KG1 (cell line): ENCODE measurements at regions not wholly inside any gene's neighbourhood (a gene's known extent, or its start where the extent isn't known, plus 50 kb on each side); places are given as distances from the start of the nearest gene placed in this dataset.

Experiments
- DNase-seq: peaks from one replicate; lab custom pipeline; 2025; lab: John Stamatoyannopoulos, UW

GRCh38 chr1:14039582-14040430 lies 339.8 kb downstream of the PRDM2 start:
- DNase-seq, result no peak

- DNase-seq, result no peak
These were observed 350.0 kb downstream of the PRDM2 start for GRCh38 chr1:14049965-14050364.

DNA sequence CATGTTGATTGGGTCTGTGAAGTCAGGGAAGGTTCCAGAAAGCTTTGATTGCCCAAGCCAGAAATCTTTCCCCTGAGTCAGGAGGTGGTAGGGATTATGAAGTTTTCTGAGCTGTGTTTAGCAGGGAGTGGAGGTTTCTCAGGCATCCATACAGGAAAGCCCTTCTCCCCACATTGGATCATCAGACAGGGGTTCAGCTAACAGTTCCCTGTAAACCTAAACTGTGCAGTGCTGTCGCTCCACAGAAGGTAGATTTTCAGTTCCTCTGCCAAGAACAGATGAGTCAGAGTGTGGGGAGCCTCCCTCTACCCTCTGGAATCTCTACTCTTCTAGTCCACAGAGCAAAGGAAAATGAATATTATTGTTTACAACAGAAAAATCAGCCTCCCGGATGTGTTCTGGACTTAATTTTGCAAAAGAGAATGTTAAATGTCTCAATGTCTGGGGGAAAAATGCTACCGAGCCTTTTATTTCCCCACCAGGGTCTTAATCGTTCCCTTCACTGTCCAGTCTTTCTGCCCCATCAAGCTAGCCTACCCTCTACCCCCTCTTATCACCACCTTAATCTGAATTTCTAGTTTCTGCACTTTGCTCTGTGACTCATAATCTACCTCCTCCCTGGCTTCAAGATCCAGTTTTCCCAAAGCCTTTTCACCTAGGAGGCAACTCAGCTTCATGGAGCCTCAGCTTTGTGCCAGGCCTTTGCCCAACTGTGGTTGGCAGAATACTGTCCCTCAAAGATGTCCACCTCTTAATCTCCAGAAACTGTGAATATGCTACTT lies 355.6 kb downstream of the PRDM2 start:
- DNase-seq, result no peak

DNA sequence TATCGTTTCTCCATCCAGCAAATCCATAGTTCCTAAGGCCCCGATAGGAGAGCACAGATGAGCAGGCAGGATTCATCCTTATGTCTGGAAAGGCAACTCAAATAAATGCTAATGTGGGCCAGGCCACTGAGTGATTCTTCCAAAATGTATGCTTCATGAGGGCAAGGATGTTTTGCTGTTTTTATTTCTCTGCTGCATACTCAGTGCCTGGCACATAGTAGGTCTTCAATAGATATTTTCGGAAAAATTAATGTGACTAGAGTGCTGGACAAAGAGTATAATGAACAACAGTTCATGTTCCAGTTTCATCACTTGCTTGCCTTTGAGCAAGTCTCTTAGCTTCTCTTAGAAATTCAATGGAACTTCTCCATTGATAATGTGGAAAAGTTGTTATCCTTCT lies 357.7 kb downstream of the PRDM2 start:
- no peak for DNase-seq

- DNase-seq, result no peak
These were observed 361.2 kb downstream of the PRDM2 start for GRCh38 chr1:14061204-14061603.

DNA sequence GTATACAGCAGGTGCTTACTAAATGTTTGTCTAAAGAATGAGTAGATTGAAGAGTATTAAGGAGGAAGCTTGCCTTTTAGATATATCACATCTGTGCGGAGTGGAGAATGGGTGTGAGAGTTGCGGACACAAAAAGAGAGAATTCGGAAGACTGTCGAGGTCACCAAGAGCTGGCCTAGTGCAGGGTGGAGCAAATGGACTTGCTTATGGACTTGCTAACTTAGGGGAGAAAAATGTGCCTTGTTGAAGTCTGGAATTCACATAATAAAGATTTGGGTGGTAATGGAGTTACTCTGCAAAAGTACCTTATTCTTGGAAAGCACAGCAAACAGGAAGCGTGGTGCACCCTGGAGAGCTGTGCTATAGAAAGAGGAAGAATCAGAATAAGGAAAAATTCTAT lies 361.7 kb downstream of the PRDM2 start:
- no peak for DNase-seq

DNA sequence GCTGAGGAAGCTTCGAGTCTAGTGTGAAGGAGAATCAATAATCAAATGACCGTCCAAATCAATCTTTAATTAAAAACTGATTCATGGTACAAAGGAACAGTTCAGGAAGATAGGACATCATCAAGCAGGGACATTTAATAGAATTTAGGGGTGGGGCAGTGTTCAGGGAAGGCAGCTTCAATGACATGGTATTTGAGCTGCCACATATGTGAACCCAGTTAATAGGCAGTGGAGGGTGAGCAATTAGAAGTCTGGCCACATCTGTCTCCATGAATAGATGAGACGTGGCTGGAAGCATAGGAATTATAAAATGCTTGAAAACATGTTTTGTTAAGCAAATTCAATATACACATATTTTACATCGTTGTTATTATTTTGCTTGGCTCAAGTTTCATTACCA lies 362.7 kb downstream of the PRDM2 start:
- DNase-seq, result no peak

DNA sequence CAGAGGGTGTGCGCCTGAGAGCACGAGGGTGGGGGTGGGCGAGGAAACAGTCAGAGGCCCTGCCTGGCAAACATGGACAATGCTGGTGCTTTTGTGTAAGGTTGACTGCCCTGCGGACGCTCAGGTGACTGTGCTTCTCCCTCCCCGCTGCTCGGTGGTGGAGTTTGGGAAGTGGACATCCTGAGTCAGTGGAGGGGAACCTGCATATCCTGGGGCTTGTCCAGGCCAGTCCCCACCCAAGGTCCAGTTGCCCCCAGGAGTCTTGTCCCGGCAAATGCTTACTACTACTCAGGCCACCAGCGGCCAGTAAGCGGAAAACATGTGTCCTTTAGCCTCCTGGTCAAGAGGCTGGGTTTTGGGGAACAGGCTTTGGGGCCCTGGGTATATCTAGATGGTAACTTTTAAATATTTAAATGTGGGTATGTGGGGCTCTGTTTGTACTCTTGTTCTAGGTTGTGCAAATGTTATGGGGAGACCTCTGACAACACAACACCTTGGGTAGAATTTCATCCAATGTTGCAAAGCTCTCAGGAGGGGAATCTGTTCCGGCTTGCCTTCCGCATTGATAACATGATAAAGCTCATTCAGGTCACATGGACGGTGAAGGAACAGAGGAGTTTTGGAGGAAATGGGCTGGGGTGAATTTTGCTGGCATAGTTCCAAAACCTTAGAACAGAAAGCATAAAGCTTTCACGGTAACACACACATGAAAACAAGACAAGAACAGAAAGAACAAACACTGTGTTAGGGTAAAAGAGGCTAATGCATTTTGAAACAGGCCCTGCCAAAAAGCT lies 364.9 kb downstream of the PRDM2 start:
- DNase-seq, result no peak

- no peak for DNase-seq
These were observed 365.5 kb downstream of the PRDM2 start for GRCh38 chr1:14065486-14065885.

DNA sequence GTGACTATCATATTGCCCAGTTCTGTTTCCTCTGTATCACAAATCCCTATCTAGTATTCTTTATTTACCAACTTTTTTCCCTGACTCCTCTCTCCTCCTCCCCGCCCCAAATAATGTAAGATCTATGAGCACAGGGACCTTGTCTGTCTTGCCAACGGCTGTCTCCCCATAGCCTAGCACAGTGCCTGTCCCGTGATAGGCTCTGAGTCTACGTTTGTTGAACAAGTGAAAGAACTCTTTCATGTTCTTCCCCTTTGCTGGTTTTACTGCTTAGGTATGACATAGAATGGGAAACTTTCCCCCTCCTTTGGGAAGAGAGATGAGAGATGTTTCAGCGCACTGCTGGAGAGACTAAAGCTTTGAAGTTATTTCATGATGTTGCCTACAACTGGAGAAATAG lies 367.0 kb downstream of the PRDM2 start:
- no peak for DNase-seq

- no peak for DNase-seq
These were observed 367.7 kb downstream of the PRDM2 start for GRCh38 chr1:14067711-14068110.

- DNase-seq, result no peak
These were observed 371.6 kb downstream of the PRDM2 start for GRCh38 chr1:14071581-14071980.

DNA sequence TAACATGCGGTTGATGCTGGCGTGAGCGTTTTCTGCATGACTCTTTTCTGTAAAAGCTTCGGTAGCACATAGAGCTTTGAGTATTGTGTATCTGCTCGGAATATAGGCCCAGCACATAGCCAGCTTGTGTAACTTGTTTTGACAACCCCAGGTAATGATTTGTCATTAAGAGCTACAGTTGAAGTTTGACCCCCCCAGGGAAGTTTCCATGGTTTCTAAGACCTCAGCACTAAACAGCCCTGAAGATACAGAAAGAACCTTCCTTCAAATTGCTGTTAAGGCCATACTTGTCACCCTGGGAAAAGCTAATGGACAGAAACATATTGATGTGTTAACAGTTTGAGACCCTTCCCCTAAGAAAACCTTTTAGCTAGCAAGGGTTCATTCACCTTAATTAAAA lies 380.7 kb downstream of the PRDM2 start:
- no peak for DNase-seq

DNA sequence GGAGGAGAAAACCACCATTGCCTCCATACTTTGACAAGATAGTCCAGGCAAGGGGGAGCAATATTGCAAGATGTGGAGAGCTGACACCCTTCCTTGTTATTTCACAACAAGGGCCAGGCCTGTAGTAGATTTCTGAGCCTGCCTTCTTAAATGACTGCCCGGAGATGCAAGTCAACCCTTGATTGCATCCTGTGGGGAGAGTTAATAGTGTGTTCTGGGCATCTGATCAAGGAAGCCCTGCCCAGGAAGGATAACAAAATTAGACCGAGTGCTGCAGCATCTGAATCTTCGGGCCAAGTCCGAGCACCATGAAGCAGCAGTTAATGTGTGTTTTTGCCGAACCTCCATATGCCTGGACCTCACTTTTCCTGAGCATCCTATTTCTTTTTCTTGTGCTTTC lies 382.3 kb downstream of the PRDM2 start:
- DNase-seq, result no peak

DNA sequence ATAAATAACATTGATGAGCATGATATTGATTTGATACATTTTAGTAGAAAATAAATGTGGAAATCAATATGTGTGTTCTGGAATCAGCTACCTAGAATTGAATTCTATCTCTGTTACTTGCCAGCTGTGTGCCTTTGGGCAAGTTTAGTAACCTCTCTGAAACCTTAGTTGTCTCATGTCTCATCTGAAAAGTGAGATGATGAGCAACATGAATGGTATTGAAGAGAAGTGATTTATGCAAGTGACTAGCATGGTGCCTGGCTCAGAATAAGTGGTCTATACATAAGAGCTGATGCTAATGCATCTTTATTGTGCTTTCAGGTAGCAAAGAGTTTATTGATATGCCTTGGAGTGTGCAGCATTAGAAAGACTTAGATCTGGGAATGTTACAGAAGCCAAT lies 383.3 kb downstream of the PRDM2 start:
- DNase-seq, result no peak

DNA sequence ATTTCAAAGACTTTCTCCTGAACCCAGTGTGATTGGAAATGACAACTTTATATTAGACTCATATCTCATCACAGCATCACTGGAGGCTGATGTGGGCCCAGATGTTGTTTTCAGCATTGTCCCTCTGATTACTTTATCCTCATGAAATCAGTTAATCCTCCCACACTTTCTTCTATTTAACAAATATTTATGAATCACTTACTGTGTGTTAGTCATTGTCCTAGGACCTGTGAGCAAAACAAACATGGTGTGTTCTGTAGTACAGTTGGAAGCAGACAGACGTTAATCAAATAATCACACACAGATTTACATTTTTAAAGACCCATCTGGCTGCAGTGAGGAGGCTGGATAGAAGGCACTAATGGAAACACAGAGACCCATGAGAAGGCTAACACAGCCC lies 383.7 kb downstream of the PRDM2 start:
- DNase-seq, result no peak

- DNase-seq, result no peak
These were observed 390.1 kb downstream of the PRDM2 start for GRCh38 chr1:14090062-14090461.

DNA sequence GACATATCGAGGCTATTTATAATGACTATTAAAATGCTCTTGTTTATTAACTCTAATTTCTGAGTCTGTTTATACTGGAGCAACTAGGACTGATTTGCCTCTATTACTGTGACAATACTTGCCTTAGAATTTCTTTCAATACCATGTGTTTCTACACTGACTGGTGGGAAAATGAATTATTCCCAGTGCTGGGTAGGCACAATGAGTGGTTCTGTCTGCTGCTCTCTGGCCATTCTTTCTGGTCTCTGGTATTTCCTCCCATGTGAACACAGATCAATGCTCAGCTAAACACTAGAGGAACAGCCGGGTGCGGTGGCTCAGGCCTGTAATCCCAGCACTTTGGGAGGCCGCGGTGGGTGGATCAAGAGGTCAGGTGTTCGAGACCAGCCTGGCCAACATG lies 390.5 kb downstream of the PRDM2 start:
- no peak for DNase-seq

DNA sequence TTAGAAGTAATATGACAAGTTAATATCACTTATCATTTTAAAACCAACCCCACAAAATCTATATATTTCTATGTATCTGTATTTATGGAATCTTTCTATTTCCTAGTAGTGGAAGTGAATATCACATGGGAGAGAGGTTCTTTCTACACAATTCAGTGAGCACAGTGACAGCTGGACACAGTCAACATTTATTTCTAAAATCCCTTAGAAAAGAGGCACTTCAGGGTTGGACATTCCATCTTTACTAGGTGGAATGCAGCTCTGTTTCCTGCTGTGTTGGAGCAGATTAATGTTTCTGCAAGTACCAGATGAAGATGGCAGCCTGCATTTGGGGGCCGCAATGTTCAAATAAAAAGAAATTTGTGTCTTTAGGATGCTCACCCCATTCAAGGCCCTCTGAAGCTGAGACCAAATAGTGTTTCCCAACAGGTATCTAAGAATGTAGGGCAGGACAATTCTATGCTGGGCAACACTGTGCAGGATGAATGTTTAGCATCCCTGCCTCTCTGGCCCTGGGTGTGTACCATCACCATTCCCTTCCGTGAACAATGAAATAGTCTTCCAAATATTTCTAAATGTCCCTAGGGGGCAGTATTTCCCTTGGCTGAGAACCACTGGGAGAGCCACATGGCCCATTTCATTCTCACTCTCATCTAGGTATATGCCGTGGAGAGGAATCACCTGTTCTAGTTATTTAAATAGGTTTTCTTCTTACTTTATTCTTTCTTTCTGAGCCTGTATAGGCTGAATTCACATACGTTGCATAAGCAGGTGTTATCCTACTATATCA lies 394.8 kb downstream of the PRDM2 start:
- no peak for DNase-seq

- DNase-seq, result no peak
These were observed 398.4 kb downstream of the PRDM2 start for GRCh38 chr1:14098294-14098913.

DNA sequence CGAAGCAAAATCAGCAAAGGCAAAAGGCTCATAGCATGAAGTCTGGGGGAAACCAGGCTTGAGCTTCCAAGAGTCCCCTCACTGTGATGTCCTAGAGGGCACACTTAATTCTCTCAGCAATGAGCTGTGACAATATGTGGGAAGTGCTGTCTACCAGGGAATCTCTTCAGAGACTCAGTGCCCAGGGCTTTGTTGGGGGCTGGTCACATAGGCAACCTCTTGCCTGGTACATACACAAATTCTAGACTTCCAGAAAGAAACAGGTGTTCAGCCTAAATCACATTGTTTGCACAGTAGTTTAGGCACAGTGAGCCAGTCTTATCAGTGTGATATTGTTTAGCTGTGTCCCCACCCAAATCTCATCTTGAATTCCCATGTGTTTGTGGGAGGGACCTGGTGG lies 400.5 kb downstream of the PRDM2 start:
- no peak for DNase-seq
